Prostate gland (tissue), 2 donors: ENCODE measurements at regions not wholly inside any gene's neighbourhood (a gene's known extent, or its start where the extent isn't known, plus 50 kb on each side); places are given as distances from the start of the nearest gene placed in this dataset.
"Not testable (repeated sequence)": the region's sequence is repeated elsewhere in the genome, so short reads cannot be mapped to it uniquely, and the experiment has no call there.

Experiments used
- DNase-seq: peaks from one replicate; pipeline ENCODE4 v3.0.0-alpha.2; 2019; ENCODE audit warnings: low spot score
- H3K27ac ChIP-seq, 2 donors: fragments of 200-600 bp; sonication (generic); 2 replicates each; pipeline ENCODE4 v1.5.1; 2017 to 2019
- H3K27me3 ChIP-seq: fragments of 200-600 bp; sonication (generic); replicated peaks from 2 replicates; pipeline ENCODE4 v1.5.1; 2019; ENCODE audit not compliant: insufficient read depth
- H3K36me3 ChIP-seq, 2 donors: fragments of 200-600 bp; sonication (generic); 1 replicate in 1 of 2; 2 replicates in 1 of 2; pipeline versions ENCODE4 v1.5.1 to v1.8.1; 2017 to 2019
- H3K4me1 ChIP-seq: fragments of 200-600 bp; sonication (generic); replicated peaks from 2 replicates; pipeline ENCODE4 v1.5.1; 2019
- H3K4me3 ChIP-seq, 2 donors: fragments of 200-600 bp; sonication (generic); 2 replicates each; pipeline ENCODE4 v1.5.1; 2017 to 2019
- H3K9me3 ChIP-seq: fragments of 200-600 bp; sonication (generic); 2 replicates; pipeline ENCODE4 v1.5.1; 2017
- CTCF ChIP-seq, 4 experiments: fragments of 200-600 bp in 2 of 4; fragments of 450-650 bp in 2 of 4; sonication (generic) in 2 of 4; IDR thresholded peaks; 1 replicate in 3 of 4; 2 replicates in 1 of 4; pipeline ENCODE4 v1.5.1; 2016 to 2019; ENCODE audit warnings: antibody characterized with exemption in 4 of 4, mild to moderate bottlenecking in 2 of 4, moderate library complexity in 2 of 4
- POLR2A ChIP-seq: fragments of 450-650 bp; IDR thresholded peaks from one replicate; pipeline ENCODE4 v1.6.1; 2016; ENCODE audit warnings: antibody characterized with exemption, mild to moderate bottlenecking
- POLR2AphosphoS5 ChIP-seq: sonication (generic); formaldehyde crosslinking; IDR thresholded peaks from one replicate; pipeline ENCODE4 v1.6.1; 2017; ENCODE audit warnings: antibody characterized with exemption
- WGBS: methylation state at CpG from one replicate; pipeline ENCODE4 v1.1.5; 2018; 5-methylcytosine and 5-hydroxymethylcytosine counted together
- intact Hi-C: fragments of 100-400 bp; cut with DNase I; formaldehyde crosslinking; loops from one replicate; pipeline ENCODE4 v1.14.2; 2022
- small RNA-seq, 2 donors: library from RNA; depleted of rRNA; stranded (forward); fragments of <200 nt; gene quantifications; one replicate each; pipeline ENCODE3, GENCODE V24; 2016

- H3K36me3 ChIP-seq = no peaks in the 10 kb centered on the region
- H3K27me3 ChIP-seq = no peaks in the 10 kb centered on the region
- no peak for TF ChIP-seq CTCF (IDR thresholded peaks at IDR 0.05)
- no peak for TF ChIP-seq POLR2AphosphoS5
- TF ChIP-seq POLR2A = no peak
- no peak overlapping the region for H3K4me3 ChIP-seq
- WGBS = 64% methylated on average over 14 of the region's 14 CpGs
- no peaks in the 10 kb centered on the region for H3K4me1 ChIP-seq
- H3K27ac ChIP-seq = no peak overlapping the region
- intact Hi-C loops = no loop called here
- no peaks in the 10 kb centered on the region for H3K9me3 ChIP-seq
- no peak for DNase-seq
Measured at GRCh38 chr6:5827056-5827904, 179.4 kb downstream of the NRN1 start.

- H3K36me3 ChIP-seq, H3K27me3 ChIP-seq, intact Hi-C loops, H3K4me1 ChIP-seq, H3K4me3 ChIP-seq, H3K27ac ChIP-seq, H3K9me3 ChIP-seq, DNase-seq: not testable (repeated sequence)
- WGBS = 82% methylated on average over 8 of the region's 8 CpGs
Measured at GRCh38 chr6:5824382-5824983, 182.2 kb downstream of the NRN1 start.

Small RNA genes in the stretch of these regions (small RNA-seq; reads per million reads assigned to genes)
- gene RN7SL221P = 0 reads per million in 2 donors
